HUES64 (cell line): ENCODE measurements at regions not wholly inside any gene's neighbourhood (a gene's known extent, or its start where the extent isn't known, plus 50 kb on each side); places are given as distances from the start of the nearest gene placed in this dataset.

ENCODE experiments used
- H3K27ac ChIP-seq: 2 replicates; pipeline ENCODE4 v1.7.0; 2013; ENCODE audit warnings: low read depth, low read length, inconsistent platforms
- H3K27me3 ChIP-seq: 2 replicates; pipeline ENCODE4 v1.6.1; 2013; ENCODE audit warnings: mild to moderate bottlenecking, low read length; ENCODE audit not compliant: insufficient read depth
- H3K36me3 ChIP-seq: 2 replicates; pipeline ENCODE4 v1.6.1; 2013; ENCODE audit warnings: mild to moderate bottlenecking, low read length; ENCODE audit not compliant: insufficient read depth
- H3K4me1 ChIP-seq: 2 replicates; pipeline ENCODE4 v1.6.1; 2013; ENCODE audit warnings: mild to moderate bottlenecking, low read length, moderate library complexity; ENCODE audit not compliant: insufficient read depth
- H3K4me3 ChIP-seq: 2 replicates; pipeline ENCODE4 v1.5.1; 2013; ENCODE audit warnings: mild to moderate bottlenecking, low read length, moderate library complexity
- H3K9ac ChIP-seq: 2 replicates; pipeline ENCODE4 v1.6.1; 2013; ENCODE audit warnings: mild to moderate bottlenecking, low read depth, low read length
- H3K9me3 ChIP-seq: 2 replicates; pipeline ENCODE4 v1.6.1; 2013; ENCODE audit warnings: low read depth, low read length; ENCODE audit not compliant: insufficient read depth
- WGBS: fragments of 150-250, 120-280 bp; methylation state at CpG from one replicate; pipeline ENCODE4 v1.1.7; 2013; ENCODE audit warnings: missing lambda C conversion rate; 5-methylcytosine and 5-hydroxymethylcytosine counted together

DNA sequence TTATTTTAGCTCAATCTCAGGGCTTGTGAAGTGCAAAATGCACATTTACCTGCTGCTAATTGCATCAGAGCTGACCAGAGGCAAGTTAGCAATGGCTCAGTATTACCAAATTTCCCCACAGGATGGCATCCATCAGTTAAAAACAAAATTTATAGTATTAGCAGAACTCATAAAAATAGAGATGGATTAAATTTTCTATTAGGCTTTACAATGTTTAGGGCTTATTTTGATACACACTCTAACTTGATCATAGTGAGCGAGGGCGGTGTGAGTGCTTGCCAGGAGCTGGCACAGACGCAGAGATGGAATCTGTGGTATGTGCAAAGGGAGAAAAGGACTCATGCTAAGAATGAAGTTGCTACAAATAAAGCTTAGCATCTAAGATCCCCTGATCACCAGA lies 241.0 kb downstream of the NSUN3 start:
- Histone ChIP-seq H3K4me1 (peaks cover 22% of the 10 kb centered on the region), H3K27ac (no peak overlapping the region), H3K27me3 (no peaks in the 10 kb centered on the region), H3K9ac (no peak overlapping the region), H3K4me3 (no peak overlapping the region), H3K9me3 (no peaks in the 10 kb centered on the region), H3K36me3 (no peaks in the 10 kb centered on the region)
- 67% methylated on average over 3 of the region's 3 CpGs for WGBS

DNA sequence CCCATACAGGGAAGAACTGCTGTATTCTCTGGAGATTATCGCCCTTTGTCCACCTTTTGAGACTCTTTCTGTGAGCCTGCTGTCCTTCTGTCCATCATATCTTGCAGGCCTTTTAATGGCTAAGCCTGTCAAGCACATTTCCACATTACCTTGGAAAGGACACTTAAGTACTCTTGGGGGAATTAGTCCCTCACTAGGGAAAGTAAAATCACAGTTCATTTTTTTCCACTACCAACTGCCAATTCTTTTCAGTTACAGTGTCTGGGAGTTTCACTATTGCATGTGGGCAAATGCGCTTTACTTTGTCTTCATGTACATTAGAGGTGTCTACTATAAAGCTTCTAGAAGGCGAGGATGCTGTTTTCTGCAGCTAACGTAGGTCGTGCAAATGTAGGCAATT lies 242.1 kb downstream of the NSUN3 start:
- H3K9me3 ChIP-seq = no peaks in the 10 kb centered on the region
- WGBS = 94% methylated on average over 5 of the region's 5 CpGs
- no peak overlapping the region for H3K4me3 ChIP-seq
- H3K4me1 ChIP-seq = peaks cover 22% of the 10 kb centered on the region
- no peaks in the 10 kb centered on the region for H3K27me3 ChIP-seq
- H3K9ac ChIP-seq = no peak overlapping the region
- H3K36me3 ChIP-seq = no peaks in the 10 kb centered on the region
- no peak overlapping the region for H3K27ac ChIP-seq

DNA sequence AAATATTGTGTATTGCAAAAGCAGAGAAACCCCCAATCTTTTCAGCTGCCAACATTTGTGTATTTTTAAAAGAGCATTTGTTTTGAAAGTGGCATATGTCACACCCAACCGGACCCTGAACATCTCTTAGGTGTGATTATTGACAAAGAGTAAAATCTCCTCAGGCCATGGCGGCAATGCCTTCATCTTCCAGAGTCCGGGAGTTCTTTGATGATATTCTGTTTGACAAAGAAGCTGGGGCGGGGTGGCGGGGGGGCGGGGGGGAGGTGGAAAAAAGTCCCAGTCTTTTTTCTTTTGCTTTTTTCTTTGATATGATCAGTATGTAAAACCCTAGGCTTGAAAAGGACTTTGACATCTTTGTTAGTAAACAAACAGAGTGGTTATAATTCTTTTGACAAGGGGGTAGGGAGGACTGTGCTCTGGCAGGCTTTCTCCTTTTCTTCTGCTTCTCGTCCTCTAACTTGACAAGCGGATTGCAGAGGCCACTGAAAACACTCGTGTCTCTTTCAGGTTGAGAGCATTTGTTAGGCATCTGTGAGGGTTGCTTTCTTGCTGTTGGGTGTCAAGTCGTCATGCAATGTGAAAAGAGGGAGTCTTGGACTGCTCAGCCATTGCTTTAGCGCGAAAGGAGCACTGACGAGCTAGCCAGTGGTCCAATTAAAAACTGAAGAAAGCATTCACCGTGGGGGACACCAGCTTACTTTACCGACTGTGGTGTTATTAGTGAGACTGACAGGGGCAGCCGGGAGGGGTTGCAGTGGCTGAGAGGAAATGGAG lies 243.2 kb downstream of the NSUN3 start:
- no peaks in the 10 kb centered on the region for H3K36me3 ChIP-seq
- no peaks in the 10 kb centered on the region for H3K27me3 ChIP-seq
- H3K27ac ChIP-seq = no peak overlapping the region
- no peaks in the 10 kb centered on the region for H3K9me3 ChIP-seq
- H3K4me3 ChIP-seq = no peak overlapping the region
- WGBS = 22% methylated on average over 16 of the region's 16 CpGs
- H3K9ac ChIP-seq = no peak overlapping the region
- H3K4me1 ChIP-seq = peaks cover 22% of the 10 kb centered on the region

DNA sequence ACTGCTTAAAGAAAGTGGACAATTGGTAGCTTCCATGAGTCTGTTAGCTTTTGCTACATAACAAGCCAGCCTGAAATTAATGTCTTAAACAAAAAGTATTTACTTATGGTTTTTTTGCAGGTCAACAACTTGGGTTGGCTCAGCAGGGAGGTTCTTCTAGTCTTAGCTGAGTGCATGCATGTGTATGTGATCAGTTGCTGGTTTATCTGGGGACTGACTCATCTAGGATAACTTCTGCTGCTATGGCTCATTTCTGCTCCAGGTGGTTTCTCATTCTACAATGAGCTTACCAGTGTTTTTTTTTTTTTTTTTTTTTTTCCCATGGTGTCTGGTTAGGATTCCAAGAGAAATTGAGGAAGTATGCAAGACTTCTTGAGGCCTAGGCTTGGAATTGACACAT lies 244.7 kb downstream of the NSUN3 start:
- no peaks in the 10 kb centered on the region for H3K27me3 ChIP-seq
- no peaks in the 10 kb centered on the region for H3K36me3 ChIP-seq
- H3K27ac ChIP-seq = no peak overlapping the region
- H3K9me3 ChIP-seq = no peaks in the 10 kb centered on the region
- no peak overlapping the region for H3K9ac ChIP-seq
- peaks cover 22% of the 10 kb centered on the region for H3K4me1 ChIP-seq
- H3K4me3 ChIP-seq = no peak overlapping the region

DNA sequence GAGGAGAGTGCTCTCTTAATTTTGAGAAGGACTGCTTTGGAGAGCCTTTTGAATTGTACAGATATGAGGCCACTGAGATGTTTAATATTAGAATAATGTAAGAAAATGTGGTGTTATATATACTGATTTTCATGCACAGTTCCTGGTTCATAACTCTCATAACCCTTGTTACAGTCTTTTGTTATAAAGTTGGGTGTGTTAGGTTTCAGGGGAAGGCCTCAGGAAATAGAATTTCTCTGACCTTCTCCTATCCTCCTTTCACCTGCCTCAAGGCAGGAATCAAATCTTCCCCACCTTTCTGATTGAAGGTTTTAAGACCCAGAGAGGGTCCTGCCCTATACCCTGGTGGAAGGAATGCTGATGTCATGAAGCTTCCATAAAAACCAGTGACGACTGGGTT lies 245.9 kb downstream of the NSUN3 start:
- Histone ChIP-seq H3K9me3 (no peaks in the 10 kb centered on the region), H3K27ac (no peak overlapping the region), H3K27me3 (no peaks in the 10 kb centered on the region), H3K4me1 (peaks cover 22% of the 10 kb centered on the region), H3K9ac (no peak overlapping the region), H3K4me3 (no peak overlapping the region), H3K36me3 (no peaks in the 10 kb centered on the region)
- WGBS = 71% methylated on average over 1 of the region's 1 CpG

DNA sequence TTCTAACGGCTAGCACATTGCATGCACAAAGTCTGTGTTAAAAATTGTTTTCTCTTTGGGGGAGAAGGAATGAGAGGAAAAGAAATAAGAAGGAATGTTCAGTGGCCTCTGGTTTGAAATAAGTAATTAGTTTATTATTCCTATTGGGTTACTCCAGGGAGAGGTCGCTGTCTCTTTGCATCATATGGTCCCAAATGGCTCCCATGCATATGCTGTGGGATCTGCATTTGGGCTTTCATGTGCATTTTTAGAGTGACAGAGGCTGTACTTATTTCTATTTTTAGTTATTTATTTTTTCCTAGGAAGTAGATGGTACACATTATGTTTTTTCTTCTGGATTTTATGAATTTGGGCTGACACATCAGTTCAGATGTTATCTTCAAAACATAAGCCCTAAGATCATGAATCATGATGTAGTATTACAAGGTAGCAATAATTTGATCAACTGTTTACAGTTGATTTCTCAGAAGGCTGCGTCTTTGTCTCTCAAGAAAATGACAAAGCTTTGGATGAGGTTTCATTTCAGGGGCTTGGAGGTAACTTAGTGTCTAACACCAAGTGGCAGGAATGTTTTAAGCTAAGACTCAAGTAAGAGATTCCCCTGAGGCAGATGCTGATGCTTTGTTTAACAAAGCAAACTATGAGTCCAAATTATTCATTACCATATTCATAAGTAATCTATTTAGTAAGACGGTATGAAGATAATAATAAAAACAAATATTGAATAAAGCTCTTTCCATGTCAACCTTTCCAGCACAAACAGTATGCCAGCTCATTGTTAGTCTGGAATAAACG lies 247.7 kb downstream of the NSUN3 start:
- Histone ChIP-seq H3K27ac (no peak overlapping the region), H3K9ac (no peak overlapping the region), H3K36me3 (no peaks in the 10 kb centered on the region), H3K4me1 (peaks cover 13% of the 10 kb centered on the region), H3K4me3 (no peak overlapping the region), H3K27me3 (no peaks in the 10 kb centered on the region), H3K9me3 (no peaks in the 10 kb centered on the region)
- WGBS = 91% methylated on average over 4 of the region's 5 CpGs

DNA sequence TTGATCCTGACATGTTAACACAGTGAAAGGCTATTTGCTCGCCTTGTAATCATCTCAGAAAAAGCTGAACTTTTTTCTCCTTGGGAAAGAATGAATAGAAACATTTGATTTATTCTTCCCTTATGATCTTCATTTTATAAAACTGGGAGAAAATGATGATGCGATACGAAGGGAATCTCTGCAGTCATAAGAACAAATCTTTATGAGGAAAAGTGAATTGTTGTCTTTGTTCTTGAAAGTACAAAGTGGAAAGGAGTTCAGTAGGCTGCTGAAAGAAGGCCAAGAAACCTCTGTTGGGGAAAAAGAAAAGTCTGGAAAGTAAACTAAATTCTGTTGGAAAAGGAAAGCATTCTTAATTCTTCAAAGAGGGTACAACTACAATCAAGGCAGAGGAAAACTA lies 248.8 kb downstream of the NSUN3 start:
- no peaks in the 10 kb centered on the region for H3K27me3 ChIP-seq
- 96% methylated on average over 2 of the region's 3 CpGs for WGBS
- H3K27ac ChIP-seq = no peak overlapping the region
- H3K4me1 ChIP-seq = peaks cover 4% of the 10 kb centered on the region; the same call in 1 of the 2 replicates
- no peaks in the 10 kb centered on the region for H3K36me3 ChIP-seq
- H3K4me3 ChIP-seq = no peak overlapping the region
- no peak overlapping the region for H3K9ac ChIP-seq
- H3K9me3 ChIP-seq = no peaks in the 10 kb centered on the region

DNA sequence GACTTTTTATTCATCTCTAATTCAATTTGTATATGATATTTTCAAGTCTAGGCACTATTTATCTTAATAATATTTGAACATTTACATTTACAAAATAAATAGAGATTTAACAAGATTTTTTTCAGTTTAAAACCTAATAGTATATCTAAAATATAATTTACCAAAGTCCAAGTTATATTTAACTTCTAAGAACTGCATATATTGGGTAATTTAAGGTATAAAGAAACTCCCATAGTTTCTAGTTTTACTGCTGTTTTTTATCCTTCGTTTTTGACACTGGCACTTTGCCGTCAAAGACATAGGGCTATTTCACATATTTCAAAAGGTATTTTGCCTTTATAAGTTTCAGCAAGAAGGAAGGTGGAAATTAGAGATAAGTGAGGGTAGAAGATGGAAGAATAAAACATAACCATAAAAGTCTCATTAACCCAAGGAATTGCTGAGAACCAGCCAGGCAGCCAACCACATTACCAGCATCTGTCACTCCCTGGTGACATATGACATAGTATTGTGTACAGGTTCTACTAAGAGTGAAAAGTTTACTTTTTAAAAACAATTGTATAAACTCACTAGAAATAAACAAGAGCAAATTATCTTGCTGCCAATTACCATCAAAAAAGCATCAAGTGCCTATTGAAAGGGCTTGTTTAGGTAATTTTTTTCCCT lies 251.5 kb downstream of the NSUN3 start:
- WGBS = 100% methylated on average over 1 of the region's 2 CpGs
- no peak overlapping the region for H3K9ac ChIP-seq
- H3K4me1 ChIP-seq = no peaks in the 10 kb centered on the region
- no peaks in the 10 kb centered on the region for H3K9me3 ChIP-seq
- H3K36me3 ChIP-seq = no peaks in the 10 kb centered on the region
- no peak overlapping the region for H3K4me3 ChIP-seq
- no peak overlapping the region for H3K27ac ChIP-seq
- no peaks in the 10 kb centered on the region for H3K27me3 ChIP-seq

DNA sequence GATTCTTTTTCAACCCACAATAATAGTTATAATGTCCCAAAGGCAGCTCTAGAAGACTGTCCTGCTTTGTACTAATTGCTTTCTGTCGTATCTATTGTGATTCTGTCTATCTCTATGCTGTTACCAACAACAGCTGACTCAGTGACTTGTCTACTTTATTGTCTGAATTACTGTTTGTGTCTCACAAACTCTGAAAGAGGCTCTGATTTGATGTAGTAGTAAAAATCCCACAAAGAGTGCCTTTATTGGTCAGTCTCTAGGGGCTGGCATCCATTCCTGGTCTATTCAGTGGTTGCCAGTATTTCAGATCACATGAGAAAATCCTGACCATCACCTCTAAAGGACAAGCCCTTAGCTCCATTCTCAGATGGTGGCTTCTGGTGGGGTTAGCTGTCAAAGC lies 254.2 kb downstream of the NSUN3 start:
- H3K9me3 ChIP-seq = no peaks in the 10 kb centered on the region
- H3K4me1 ChIP-seq = no peaks in the 10 kb centered on the region
- no peaks in the 10 kb centered on the region for H3K36me3 ChIP-seq
- H3K27ac ChIP-seq = no peak overlapping the region
- no peak overlapping the region for H3K4me3 ChIP-seq
- no peaks in the 10 kb centered on the region for H3K27me3 ChIP-seq
- 88% methylated on average over 1 of the region's 1 CpG for WGBS
- no peak overlapping the region for H3K9ac ChIP-seq

DNA sequence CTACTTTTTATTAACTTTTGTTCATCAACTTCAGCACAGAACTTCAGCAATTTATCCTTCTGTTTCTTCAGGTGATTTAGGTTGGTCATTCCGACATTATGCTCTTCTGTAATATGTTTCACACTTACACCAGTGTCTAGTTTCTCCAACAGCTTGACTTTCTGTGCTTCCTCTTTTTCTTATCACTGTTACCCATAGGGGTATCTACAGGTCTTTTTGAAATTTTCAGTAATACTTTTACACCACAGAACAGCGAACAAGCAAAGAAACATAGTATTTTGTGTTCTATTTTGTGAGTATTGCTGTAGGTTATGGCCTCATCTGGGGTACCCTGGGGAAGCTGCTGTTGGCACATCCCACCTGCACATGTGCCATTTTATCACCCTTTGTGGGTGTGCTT lies 260.7 kb downstream of the NSUN3 start:
- Histone ChIP-seq H3K27me3 (no peaks in the 10 kb centered on the region), H3K9ac (no peak overlapping the region), H3K4me1 (no peaks in the 10 kb centered on the region), H3K27ac (no peak overlapping the region), H3K9me3 (no peaks in the 10 kb centered on the region), H3K36me3 (no peaks in the 10 kb centered on the region), H3K4me3 (no peak overlapping the region)
- 94% methylated on average over 2 of the region's 2 CpGs for WGBS

DNA sequence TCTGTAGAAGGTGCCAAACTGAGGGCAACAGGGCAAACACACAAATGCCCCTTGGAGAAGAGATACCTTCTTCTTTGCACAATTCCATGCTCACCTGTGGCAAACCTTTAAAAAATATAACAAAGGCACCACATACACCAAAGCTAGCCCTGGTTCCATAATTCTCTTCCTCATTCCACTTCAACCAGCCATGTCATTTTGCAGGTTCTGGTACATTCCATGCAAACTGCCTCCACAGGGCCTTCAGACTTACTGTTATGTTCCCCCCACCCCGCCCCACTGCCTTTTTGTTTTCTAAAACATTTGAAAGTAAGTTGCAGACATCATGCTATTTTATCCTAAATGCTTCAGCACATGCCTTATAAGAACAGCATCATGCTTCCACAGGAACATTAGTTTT lies 269.0 kb downstream of the NSUN3 start:
- Histone ChIP-seq H3K9me3 (no peaks in the 10 kb centered on the region), H3K27ac (no peak overlapping the region)
- WGBS = 95% methylated on average over 1 of the region's 1 CpG

More for the DNA sequence above, 269.0 kb downstream of the NSUN3 start:
- Histone ChIP-seq H3K4me1 (no peaks in the 10 kb centered on the region; the same call in 1 of the 2 replicates), H3K27me3 (no peaks in the 10 kb centered on the region), H3K4me3 (no peak overlapping the region), H3K36me3 (no peaks in the 10 kb centered on the region), H3K9ac (no peak overlapping the region)
